KG1 (cell line): ENCODE measurements at regions not wholly inside any gene's neighbourhood (a gene's known extent, or its start where the extent isn't known, plus 50 kb on each side); places are given as distances from the start of the nearest gene placed in this dataset.
A peak's percentile ranks its signal among the peaks of the same experiment; 100 is the strongest.
"Not testable (repeated sequence)": the region's sequence is repeated elsewhere in the genome, so short reads cannot be mapped to it uniquely, and the experiment has no call there.

Experiments
- DNase-seq: peaks from one replicate; lab custom pipeline; 2025; lab: John Stamatoyannopoulos, UW

- DNase-seq, result no peak
These were observed 62.0 kb downstream of the CAVIN4 start for GRCh38 chr9:100639854-100640253.

GRCh38 chr9:100640447-100641050 is 62.7 kb downstream of the CAVIN4 start:
- no peak for DNase-seq

GRCh38 chr9:100641166-100641565 is 63.3 kb downstream of the CAVIN4 start:
- DNase-seq, result no peak

DNA sequence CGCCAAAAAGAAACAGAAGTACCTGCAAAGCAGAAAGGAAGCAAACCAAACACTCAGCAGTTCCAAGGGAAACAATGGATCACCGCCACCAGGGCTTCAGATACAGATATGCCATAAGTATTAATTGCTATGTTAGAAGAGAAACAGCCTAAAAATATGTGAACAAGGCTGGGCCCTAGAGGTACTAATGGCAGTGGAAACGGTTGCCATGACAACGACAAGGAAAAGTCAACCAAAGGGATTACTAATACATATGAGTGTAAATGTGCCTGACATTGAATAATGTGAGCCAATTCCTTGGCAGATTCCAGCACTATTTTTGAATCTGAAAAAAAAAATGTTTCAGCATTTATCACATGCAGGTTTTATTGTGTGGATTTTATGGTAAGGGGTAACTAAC is 75.0 kb downstream of the CAVIN4 start:
- no peak for DNase-seq

DNA sequence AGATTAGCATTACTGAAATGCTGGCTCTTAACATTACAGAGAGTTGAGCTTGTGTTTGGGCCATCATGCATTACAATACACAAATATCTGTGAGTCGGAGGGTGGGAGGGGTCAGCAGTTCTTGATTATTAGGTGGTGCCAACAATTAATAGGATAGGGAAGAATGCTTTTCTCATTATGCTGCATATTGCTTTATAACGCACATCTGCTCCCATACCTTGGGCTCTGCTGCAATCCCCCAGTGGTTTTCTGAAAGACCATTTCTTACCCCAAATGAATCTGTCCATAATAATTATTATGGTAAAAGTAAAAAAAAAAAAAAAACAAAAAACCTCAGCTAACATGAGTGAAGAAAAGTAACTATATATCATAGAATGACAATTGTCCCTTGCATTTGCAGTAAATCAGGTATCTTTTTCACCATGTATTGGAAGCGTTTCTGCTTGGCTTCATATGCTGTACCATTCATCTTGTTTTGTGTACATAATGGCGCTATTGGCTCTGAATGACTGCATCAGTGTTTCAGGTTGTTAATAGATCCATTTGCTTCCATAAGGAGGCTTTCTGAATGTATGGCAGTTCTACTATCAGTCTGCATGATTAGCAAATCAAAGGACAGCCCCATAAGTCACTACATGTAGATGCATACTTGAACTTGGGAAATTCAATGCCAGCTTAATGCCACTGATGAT is 75.9 kb downstream of the CAVIN4 start:
- no peak for DNase-seq

DNA sequence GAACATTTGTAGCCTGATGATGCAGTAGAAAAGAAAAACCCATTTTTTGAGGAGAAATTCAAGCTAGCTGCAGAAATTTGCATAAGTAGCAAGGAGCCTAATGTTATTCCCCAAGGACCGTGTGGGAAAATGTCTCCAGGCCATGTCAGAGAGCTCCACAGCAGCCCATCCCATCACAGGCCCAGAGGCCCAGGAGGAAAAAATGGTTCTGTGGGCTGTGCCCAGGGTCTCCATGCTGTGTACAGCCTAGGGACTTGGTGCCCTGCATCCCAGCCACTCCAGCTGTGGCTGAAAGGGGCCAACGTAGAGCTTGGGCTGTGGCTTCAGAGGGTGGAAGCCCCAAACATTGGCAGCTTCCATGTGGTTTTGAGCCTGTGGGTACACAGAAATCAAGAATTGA is 79.0 kb downstream of the CAVIN4 start:
- not testable (repeated sequence) for DNase-seq

DNA sequence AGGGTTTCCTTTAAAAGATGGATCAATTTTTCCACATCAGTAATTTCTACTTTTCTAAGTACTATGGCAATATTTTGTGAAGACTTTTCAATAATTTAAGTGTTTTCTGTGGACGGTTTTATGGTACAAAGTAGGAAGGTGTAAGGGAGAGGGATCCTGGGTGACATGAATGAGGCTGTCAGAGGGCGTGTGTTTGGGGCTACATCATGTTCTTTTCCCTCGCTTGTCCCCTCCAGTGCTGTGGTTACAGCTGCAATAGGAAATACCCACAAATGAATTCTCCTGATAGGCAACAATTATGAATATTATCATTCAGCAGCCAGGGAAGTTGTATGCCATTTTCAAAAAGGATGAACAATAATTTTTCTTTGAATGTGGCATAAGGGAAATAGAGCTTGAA is 83.8 kb downstream of the CAVIN4 start:
- no peak for DNase-seq

DNA sequence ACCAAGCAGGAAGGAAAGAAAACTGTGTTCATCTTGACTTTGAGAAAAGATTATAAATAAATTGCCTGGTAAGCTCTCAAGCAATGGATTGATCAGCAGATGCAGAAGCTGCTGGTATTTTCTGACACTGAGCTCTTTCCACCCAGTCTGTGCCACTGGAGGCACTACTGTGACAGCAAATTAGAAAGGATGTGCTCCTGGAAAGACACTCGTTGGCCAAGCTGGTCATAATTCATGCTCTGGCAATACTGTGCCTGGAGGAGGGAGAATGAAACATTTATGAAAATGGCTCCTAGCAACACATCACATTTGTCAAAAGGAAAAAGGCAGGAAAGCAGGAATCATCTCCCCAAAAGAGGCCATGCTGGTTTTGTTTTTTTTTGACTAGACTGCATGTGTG is 84.2 kb downstream of the CAVIN4 start:
- DNase-seq, result no peak

- DNase-seq, result no peak
These were observed 89.6 kb downstream of the CAVIN4 start for GRCh38 chr9:100667448-100667847.

GRCh38 chr9:100668024-100668423 is 90.1 kb downstream of the CAVIN4 start:
- no peak for DNase-seq

- no peak for DNase-seq
These were observed 92.1 kb downstream of the CAVIN4 start for GRCh38 chr9:100669968-100670367.

DNA sequence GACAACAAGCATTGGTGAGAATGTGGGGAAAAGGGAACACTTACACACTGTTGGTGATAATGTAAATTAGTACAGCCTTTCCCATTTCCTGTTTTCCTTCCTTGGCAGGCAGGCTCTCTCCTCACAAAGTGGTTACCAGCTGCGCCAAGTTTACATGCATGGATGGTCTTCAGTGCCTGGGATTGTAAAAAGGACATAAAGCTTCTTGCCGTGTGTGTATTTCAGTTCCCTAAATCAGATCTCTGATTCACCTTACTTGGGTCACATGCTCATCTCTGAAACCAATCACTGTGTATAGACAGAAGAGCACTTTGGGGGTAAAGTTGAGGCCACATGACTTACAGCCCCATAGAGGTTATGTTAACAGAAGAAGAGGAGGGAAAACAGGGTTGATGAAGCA is 92.8 kb downstream of the CAVIN4 start:
- DNase-seq, result no peak

DNA sequence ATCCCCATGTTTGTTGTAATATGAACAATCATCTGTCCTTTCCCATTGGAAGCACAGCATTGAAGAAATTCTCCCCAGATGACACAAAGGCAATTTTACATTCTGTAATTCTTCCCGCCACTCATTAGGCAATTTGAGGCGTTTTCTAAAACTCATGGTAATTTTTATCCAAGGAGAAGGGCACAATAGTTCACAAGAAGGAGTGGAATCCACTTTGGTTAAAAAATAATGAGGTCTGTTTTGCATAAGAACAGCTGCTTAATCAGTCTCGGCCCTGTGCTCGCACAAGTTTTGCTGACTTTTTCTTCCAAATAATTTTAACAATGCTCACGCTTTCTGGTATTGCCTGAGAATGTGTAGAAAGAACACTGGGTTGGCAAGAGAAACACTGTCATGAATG is 94.0 kb downstream of the CAVIN4 start:
- no peak for DNase-seq

- no peak for DNase-seq
These were observed 95.4 kb downstream of the CAVIN4 start for GRCh38 chr9:100673249-100673648.

GRCh38 chr9:100674419-100675122 is 96.7 kb downstream of the CAVIN4 start:
- DNase-seq, result no peak

DNA sequence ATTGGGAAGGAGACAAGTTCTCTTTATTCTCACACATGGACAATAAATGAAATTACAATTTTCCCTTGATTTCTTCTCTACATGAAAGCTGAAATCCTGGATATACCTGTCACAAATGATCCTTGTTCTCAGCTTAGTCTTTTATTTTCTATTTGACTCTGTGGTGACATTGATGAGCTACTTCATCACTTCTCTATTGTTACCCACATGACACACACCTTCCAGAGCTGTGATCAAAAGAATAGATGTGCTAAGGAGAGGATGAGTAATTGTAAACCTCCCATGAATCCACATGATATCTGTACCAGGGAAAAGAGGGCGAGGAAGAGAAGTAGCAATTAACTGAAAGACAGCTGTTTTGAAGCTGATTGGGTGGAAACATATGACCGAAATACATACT is 102.0 kb downstream of the CAVIN4 start:
- no peak for DNase-seq

DNA sequence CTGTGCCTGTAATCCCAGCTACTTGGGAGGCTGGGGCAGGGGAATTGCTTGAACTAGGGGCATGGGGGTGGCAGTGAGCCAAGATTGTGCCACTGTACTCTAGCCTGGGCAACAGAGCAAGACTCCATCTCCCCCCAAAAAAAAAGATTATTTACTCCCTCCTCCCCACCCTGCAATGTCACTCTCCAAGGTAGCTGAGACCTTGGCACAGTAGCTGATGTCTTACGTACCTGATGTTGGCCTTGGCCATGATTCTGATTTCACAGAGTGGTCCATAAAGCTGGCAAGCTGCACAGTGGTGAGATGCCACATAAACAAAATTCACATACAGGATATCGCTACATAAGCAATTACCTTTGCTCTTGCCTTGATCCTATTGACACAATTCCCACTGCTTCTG is 108.5 kb downstream of the CAVIN4 start:
- no peak for DNase-seq

GRCh38 chr9:100689635-100690034 is 111.8 kb downstream of the CAVIN4 start:
- DNase-seq, result peak; percentile 6

- DNase-seq, result no peak
These were observed 112.6 kb downstream of the CAVIN4 start for GRCh38 chr9:100690438-100690837.

DNA sequence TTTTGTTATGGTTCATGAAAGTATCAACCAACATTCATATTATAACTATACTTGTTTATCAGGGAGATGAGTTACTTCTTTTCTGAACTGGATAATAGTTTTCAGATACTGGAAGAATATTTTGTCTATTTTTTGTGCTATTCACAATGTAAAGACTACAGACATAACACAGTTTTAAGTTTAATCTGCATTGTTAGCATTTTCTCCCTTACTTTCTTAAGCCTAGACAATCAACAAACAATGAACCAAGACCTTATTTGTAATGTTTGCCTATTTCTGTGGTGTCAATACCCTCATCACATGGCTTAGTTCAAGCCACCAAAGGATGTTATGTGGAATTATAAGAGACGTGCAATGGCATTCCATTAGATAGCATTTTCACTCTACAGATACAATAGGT is 119.5 kb downstream of the CAVIN4 start:
- DNase-seq, result no peak

GRCh38 chr9:100698945-100699344 is 121.1 kb downstream of the CAVIN4 start:
- DNase-seq, result no peak

DNA sequence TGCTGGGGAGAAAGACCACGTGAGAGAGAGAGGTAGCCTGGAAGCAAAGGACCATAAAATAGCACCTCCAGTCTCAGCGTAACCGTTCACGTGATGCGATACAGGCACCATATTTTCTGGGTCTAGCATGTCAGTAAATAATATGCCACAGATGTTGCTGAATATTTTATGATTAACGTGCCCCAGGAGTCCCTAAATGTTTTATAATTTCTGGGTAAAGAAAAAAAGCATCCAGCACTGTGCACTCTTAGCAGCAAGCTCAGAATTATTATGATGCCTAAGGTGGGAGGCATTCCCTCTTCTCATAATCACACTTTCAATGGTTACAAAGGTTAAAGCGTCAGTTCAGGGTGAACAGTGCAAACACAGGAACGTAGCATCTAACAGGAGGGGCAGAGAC is 121.8 kb downstream of the CAVIN4 start:
- DNase-seq, result no peak

- peak; percentile 0 for DNase-seq
These were observed 122.9 kb downstream of the CAVIN4 start for GRCh38 chr9:100700689-100701318.
